GM18870 (cell line): ENCODE measurements at regions not wholly inside any gene's neighbourhood (a gene's known extent, or its start where the extent isn't known, plus 50 kb on each side); places are given as distances from the start of the nearest gene placed in this dataset.

Experiments
- ATAC-seq: cut with Tn5 transposase; IDR thresholded peaks from one replicate; pipeline ENCODE4 v1.9.1; 2021; ENCODE audit warnings: moderate library complexity; ENCODE audit not compliant: unreplicated experiment

DNA sequence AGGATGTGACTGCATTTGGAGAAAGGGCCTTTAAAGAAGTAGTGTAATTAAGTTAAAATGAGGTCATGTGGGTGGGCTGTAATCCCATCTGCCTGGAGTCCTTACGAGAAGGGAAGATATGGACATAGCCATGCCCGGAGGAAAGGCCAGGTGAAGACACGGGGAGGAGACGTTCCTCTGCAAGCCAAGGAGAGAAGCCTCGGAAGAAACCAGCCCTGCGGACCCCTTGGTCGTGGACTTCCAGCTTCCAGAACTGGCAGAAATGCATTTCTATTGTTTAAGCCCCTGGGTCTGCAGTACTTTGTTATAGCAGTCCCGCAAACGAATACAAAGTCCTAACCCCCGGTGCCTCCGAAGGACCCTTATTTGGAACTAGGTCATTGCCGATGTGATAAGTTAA lies 87.6 kb upstream of the TAF1B start:
- ATAC-seq, result no peak

DNA sequence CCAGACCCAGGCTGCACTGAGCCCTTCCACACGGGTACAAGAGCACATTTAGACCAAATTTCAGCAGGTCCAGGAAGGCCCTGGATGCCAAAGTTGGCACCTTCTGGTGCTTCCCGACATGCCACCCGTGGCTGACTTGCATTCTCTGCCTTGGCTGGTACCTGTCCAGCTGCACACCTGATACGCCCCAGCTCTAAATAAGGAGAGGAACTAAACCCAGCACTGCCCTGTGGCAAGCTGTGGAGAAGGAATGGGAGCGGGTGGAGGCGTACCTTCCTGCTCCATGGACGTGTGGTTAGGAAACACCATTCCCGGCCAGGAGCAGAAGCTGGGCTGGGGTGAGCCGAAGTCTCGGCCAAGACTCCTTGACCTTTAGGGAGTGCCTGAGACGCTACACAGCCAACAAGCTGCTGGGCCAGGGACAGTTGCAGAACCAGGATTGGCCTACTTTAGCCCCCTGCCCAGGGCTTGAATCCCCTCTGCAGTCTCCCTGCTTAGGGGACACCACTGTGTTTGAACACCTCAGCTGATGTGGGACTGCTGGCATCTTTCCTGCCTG lies 86.5 kb upstream of the TAF1B start:
- no peak for ATAC-seq

DNA sequence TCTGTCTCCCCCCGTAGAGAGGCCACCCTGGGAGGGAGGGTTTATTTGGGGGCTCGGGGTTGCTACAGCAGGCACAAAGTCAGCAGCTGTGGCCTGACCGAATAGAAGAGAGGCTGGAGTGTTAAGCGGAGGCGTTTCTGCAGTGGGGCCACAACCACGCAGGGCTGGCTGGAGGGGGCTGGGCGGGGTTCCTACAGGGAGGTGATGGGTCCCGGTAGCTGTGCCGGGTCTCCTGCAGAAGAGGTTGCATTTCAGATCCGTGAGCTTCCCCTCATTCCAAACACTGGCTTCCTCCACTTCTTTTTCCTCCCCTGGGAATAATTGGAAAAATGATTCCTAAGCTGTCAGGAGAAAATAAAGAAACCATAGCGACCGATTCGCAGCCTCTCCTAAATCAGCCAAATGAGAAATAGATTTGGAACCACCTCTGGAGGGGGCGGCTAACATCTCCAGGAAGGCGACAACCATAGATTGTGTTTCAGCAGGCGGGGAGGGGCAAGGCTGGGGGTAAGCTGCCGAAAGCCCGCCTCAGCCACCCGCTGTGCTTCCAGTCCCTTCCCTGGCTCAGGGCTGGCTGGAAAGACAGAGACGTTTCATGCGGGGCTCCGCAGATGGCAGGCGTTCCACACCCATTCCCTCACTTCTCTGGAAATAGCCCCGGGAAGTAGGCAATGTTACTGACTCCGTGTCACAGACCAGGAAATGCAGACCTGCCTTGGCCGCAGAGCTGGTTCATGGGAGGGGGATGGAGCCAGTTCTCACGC lies 85.6 kb upstream of the TAF1B start:
- no peak for ATAC-seq

- ATAC-seq, result no peak
Measured at GRCh38 chr2:9758741-9759140, 84.5 kb upstream of the TAF1B start.

DNA sequence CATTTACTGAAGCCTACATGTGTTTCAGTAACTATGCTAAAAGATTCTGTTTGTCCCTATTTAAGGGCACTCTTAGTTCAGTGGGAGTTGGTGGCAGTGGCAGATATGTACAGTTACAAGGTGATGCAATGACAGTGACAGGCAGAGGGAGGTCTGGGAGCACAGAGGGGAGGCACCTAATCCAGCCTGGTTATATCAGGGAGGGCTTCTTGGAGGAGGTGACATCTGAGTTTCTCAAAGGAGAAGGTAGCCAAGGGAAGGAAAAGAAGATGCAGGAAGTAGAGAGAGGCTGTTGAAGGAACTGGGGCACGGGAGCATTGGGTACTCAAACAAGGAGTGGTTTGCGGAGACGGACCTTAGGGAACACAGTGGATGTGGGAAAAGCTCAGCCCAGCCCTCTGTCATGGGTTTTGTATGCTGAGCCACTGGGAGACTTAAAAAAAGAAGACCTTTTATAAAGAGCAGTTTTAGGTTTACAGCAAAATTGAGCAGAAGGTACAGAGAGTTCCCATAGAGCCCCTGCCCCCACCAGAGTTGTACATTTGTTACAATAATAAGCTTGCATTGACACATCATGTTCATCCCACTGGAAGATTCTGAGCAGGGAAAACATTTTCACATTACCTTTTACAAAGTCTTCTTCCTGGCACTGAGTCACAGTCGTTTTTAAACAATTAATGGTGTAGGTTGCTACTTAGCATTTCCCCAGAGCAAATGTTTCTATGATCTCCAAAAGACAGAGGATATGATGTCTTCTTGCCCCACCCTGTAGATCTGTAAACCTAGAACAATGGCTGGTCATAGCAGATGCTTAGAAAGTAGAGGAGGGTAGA lies 83.0 kb upstream of the TAF1B start:
- ATAC-seq, result no peak

DNA sequence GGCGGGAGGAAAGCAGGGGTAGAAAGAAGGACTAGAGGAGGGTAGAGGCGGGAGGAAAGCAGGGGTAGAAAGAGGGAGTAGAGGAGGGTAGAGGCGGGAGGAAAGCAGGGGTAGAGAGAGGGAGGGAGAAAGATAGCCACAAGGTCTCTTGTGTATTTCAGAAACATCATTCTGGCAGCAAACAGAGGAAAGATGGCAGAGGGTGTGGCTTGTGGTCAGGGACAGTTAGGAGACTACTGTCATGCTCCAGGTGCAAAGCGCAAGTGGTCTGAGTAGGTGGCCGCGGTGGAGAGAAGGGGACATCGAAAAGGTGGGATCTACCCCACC lies 82.4 kb upstream of the TAF1B start:
- ATAC-seq, result no peak

DNA sequence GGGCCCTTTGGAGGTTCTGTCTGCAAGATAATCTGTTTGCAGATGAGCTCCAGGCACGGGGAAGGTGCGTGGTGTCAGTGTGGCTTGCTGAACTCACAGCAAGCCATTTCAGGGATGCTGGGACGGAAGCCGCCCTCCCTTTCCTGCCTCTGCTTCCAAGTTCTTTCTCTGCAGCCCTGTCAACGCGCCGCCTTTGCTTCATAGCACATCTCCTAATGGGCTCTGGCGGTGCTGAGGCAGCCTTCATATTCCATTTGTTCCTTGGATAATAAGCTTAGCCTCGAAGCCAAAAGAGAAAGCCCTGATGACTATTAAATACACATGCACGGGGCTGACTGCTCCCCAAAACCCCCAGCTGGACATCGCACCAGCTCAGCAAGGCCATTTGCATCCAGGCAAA lies 81.7 kb upstream of the TAF1B start:
- ATAC-seq, result no peak

GRCh38 chr2:9762164-9762563 lies 81.1 kb upstream of the TAF1B start:
- ATAC-seq, result no peak

DNA sequence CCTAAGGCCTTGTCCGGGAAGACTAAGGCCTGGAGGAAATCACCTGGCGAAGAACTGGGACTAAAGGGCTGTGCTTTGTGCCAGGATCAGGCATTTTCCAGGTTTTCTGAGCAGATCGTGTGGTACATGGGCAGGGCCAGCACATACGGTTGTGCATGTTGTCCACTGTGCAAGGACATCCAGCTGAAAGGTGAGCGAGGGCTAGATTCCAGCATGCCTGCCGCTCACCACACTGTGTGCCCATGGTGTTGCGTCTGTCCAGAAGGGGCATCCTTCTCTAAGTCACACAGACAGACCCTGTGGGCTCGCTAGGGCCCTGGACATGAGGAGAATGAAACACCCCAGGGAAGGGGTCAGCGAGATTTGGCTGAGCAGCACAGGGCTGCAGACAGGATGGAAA lies 80.3 kb upstream of the TAF1B start:
- no peak for ATAC-seq

- ATAC-seq, result no peak
Measured at GRCh38 chr2:9763356-9764152, 79.7 kb upstream of the TAF1B start.

GRCh38 chr2:9764153-9764778 lies 79.0 kb upstream of the TAF1B start:
- ATAC-seq, result no peak

DNA sequence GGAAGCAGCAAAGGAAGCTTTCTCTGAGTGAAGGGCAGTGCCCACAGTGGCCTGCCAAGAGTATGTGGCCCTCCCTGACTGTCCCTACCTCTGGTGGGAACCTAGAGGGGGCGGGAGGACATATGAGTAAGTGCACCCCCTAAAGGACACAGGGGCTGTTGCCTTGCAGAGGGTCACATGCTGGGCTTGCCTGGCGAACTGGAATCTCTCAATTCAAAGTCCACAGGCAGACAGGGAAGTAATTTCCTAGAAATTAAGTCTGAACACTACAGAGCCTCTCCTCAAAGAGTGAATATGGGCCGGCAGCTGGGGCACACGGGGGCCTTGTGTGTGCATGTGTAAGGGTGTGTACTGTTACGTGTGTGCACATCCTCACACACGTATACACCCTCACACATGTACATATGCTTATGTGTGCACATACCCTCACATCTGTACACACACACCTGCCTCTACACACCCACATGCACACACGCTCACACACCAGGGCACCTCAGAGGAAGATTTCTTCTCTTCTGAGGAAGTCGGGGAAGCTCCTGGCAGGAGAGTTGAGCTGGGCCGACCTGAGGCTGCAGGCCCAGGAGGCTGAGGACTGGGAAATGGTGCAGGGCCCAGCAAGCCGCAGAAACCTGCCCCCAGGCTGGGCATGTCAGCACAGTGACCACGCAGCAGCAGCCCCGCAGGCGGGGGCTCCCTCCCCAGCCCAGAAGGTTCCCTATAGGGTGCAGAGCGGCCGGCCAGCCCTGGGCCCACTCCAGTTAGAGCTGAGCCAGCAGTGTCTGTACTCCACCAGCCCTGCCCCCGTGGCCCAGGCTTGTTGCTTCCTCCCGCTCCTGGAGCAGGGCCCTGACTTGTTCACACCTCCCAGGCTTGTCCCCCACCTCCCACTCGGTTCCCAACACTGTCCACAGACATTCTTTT lies 77.4 kb upstream of the TAF1B start:
- ATAC-seq, result no peak

- no peak for ATAC-seq
Measured at GRCh38 chr2:9767656-9768281, 75.5 kb upstream of the TAF1B start.

GRCh38 chr2:9768388-9768787 lies 74.9 kb upstream of the TAF1B start:
- ATAC-seq, result no peak

DNA sequence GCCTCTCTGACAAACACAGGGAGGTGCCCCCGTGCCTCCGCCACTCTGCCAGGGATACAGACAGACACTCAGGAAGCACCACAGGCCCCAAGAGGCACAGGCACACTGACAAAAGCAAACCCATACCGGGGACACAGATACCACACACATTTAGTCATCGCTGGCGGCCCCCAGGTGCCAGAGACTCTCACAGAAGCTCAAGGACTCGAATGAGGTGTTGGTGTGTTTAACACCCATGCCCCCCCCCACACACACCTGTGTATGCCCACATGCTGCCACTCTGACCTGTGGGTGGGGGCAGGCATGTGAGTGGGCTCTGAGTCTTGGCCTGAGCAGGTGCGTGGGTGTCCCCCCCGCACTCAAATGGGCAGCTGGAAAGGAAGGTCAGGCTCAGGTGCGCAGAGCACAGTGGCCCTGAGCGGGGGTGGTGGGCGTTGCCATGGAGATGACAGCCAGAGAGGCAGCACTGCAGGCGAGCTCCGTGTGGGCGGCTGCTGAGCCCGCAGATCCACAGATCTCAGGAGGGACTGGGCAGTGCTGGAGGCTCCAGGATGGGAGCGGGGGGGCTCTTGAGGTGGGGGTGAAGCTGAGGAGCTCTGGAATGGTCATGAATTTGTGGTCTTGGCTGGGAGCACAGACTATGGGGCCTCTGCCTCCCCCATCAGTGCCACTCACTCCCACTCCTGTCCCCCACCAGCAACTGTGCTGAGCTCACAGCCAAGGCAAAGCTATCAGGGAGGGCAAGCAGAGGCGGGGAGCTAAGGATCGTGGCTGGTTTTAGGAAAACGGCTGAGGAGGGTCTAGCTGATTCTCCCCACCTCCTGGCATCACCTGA lies 73.9 kb upstream of the TAF1B start:
- ATAC-seq, result no peak

DNA sequence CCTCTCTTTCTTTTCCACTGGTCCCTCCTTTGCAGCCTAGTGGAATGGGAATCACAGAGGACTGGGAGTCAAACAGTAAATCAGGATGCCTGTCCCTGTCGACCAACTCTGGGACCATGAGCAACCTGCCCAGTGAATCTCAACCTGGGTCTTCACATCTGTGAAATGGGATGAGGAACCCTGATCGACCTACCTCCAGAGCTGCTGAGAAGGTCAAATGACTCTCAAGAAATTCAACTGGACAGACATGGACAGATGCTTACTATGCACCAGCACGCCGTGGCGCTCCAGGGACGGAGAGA lies 73.3 kb upstream of the TAF1B start:
- ATAC-seq, result no peak

DNA sequence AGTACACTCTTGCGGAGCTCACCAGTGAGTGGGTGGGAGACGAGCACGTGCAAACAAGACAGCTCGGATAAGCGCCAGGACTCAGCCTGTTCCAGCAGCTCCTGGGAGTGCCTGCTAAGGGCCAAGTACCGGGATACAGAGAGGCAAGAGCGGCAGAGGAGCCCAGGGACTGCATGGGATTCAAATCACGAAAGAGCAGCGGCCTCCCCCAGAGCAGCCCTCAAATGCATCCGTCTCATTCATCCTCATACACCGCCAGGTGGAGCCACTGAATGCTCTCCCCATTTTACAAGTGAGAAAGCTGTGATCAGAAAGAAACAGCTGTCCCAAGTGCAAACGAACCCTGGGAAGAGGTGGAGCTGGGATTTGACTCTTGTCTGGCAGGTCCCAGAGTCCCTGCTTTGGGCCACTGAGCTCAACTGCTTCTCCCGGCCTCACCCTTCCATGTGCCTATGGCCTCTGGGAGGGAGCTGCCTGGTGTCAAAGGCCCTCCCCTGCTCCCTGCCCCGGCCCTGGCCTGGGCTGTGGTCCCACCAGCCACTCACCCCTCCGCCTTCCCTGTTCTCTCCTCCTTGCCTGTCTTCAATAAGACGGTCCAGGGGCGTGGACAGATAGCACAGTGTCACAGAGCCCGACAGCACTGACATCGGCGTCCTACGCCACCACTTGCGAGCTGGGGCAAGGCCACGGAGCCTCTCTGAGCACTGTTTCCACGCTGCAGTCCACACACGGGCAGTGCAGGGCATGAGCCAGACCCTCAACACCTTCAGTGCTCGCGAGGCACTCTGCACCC lies 72.8 kb upstream of the TAF1B start:
- ATAC-seq, result no peak

GRCh38 chr2:9771101-9771449 lies 72.2 kb upstream of the TAF1B start:
- no peak for ATAC-seq
